C4-2B (cell line): ENCODE measurements at regions not wholly inside any gene's neighbourhood (a gene's known extent, or its start where the extent isn't known, plus 50 kb on each side); places are given as distances from the start of the nearest gene placed in this dataset.

Source experiments
- ZFX ChIP-seq: fragments of 450-650 bp; IDR thresholded peaks from 2 replicates; pipeline ENCODE4 v1.6.1; 2017
- TF ChIP-seq, protein P1 (sequence below): fragments of 450-650 bp; conservative IDR thresholded peaks from 2 replicates; pipeline ENCODE4 v1.5.1; 2017; ENCODE audit warnings: mild to moderate bottlenecking

DNA sequence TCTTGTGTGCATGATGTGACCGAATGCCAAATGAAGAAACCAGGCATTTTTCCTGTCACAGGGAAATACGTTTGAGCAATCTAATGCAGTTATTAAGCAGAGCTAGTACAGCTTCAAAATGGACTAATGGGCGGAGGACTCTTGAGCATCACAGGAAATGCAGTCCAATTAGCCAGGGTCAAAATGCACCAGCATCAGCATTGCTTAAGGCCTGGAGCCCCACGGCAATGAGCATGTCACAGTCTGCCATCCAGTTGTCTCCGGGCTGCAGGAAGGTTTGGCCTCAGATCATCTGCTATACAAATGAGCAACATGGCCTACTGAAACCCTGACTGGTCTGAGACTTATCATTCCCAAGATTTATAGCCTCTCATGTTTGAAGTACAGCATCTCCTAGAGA is 652.1 kb upstream of the SLC35B3 start:
- TF ChIP-seq, protein P1, sequence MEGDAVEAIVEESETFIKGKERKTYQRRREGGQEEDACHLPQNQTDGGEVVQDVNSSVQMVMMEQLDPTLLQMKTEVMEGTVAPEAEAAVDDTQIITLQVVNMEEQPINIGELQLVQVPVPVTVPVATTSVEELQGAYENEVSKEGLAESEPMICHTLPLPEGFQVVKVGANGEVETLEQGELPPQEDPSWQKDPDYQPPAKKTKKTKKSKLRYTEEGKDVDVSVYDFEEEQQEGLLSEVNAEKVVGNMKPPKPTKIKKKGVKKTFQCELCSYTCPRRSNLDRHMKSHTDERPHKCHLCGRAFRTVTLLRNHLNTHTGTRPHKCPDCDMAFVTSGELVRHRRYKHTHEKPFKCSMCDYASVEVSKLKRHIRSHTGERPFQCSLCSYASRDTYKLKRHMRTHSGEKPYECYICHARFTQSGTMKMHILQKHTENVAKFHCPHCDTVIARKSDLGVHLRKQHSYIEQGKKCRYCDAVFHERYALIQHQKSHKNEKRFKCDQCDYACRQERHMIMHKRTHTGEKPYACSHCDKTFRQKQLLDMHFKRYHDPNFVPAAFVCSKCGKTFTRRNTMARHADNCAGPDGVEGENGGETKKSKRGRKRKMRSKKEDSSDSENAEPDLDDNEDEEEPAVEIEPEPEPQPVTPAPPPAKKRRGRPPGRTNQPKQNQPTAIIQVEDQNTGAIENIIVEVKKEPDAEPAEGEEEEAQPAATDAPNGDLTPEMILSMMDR = no peak
- no peak for TF ChIP-seq ZFX
